ENCODE measurements at regions not wholly inside any gene's neighbourhood (a gene's known extent, or its start where the extent isn't known, plus 50 kb on each side); places are given as distances from the start of the nearest gene placed in this dataset.
A peak's percentile ranks its signal among the peaks of the same experiment; 100 is the strongest.

DNA sequence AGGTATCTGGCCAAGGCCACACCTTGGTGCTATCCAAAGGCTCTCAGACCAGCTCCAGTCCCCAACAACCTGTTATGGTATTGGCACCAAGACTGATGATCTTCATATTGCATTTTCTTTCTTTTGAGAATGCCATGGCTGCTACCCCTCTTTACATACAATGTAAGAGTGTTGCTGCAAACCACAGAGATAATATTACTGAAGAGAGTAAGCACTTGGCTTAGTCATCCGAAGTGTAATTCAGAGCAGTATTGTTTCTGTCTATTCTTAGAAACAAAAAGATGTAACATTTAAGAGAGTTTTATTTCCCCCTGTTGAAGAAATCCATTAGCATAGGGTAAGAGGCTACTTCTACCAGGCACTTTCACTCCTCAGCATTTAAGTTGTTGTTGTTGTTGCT is 212.5 kb downstream of the C6orf118 start:
- DNase-seq = peak; percentile 73
- peaks cover 11% of the 10 kb centered on the region for H3K4me1 ChIP-seq (ENCODE audit: insufficient read depth)
- H3K27me3 ChIP-seq (replicated peaks; ENCODE audit: insufficient read depth) = no peaks in the 10 kb centered on the region
- H3K9me2 ChIP-seq (ENCODE audit: insufficient read depth) = no peaks in the 10 kb centered on the region
- no peaks in the 10 kb centered on the region for H3K79me2 ChIP-seq (ENCODE audit: insufficient read depth)
- H3F3A ChIP-seq (ENCODE audit: insufficient read depth) = peaks cover 7% of the 10 kb centered on the region; the same call in 1 of the 2 replicates
- 23 to 36% methylated on average over 1 of the region's 1 CpG for WGBS, 2 experiments (ENCODE audit: low coverage in 1 of 2, low lambda C conversion rate in 2 of 2, missing lambda C conversion rate in 2 of 2)
- in situ Hi-C loops (cut with MboI) = no loop called here
- no peak overlapping the region for H3K4me3 ChIP-seq
- 0 out of 2 replicates have a peak overlapping the region, but pooled peaks have one; percentile 24 for H2AFZ ChIP-seq
- no peak for TF ChIP-seq EZH2phosphoT487 (IDR thresholded peaks at IDR 0.05; ENCODE audit: insufficient read depth, low read depth)
- no peak for TF ChIP-seq EZH2 (IDR thresholded peaks at IDR 0.05; ENCODE audit: insufficient read depth, poor library complexity, severe bottlenecking)
- H3K27ac ChIP-seq = peak overlapping the region; percentile 30; the same call in 1 of the 2 replicates
- no peak overlapping the region for H3K9ac ChIP-seq
- no peaks in the 10 kb centered on the region for H3K9me3 ChIP-seq (ENCODE audit: low read depth)
- H3K36me3 ChIP-seq (ENCODE audit: low read depth) = no peaks in the 10 kb centered on the region
- no peak overlapping the region for H3K4me2 ChIP-seq (ENCODE audit: unreplicated experiment)
- H4K20me1 ChIP-seq (ENCODE audit: insufficient read depth) = no peaks in the 10 kb centered on the region

DNA sequence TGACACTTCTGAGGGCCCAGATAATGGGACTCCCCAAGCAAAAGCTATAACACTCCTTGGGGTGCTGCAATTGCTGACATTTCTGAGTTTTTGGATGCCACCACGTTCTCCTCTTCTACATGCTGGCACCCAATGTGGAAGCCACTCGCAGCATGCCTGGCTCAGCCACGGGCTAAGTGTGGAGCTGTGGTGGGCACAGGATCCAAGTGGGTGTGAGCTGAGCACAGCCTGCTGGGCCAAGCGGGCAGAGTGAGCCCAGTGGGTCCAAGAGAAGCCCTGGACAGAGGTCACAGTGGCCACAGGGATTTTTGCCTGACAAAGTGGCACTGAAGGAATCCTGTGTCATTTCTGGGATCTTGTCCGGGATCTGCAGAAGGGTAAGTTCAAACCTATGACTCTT is 213.2 kb downstream of the C6orf118 start:
- DNase-seq = no peak
- Histone ChIP-seq H3K4me2 (ENCODE audit: unreplicated experiment) (no peak overlapping the region), H3K36me3 (ENCODE audit: low read depth) (no peaks in the 10 kb centered on the region), H2AFZ (no peak overlapping the region), H3F3A (ENCODE audit: insufficient read depth) (peaks cover 9% of the 10 kb centered on the region; the same call in 1 of the 2 replicates), H3K27ac (no peak overlapping the region), H3K4me3 (no peak overlapping the region), H3K9ac (no peak overlapping the region), H3K27me3 (replicated peaks; ENCODE audit: insufficient read depth) (no peaks in the 10 kb centered on the region), H3K9me3 (ENCODE audit: low read depth) (no peaks in the 10 kb centered on the region), H3K4me1 (ENCODE audit: insufficient read depth) (peaks cover 17% of the 10 kb centered on the region), H3K79me2 (ENCODE audit: insufficient read depth) (no peaks in the 10 kb centered on the region), H4K20me1 (ENCODE audit: insufficient read depth) (no peaks in the 10 kb centered on the region), H3K9me2 (ENCODE audit: insufficient read depth) (no peaks in the 10 kb centered on the region)
- TF ChIP-seq EZH2 (IDR thresholded peaks at IDR 0.05; ENCODE audit: insufficient read depth, poor library complexity, severe bottlenecking) (no peak), EZH2phosphoT487 (IDR thresholded peaks at IDR 0.05; ENCODE audit: insufficient read depth, low read depth) (no peak)
- in situ Hi-C loops (cut with MboI) = no loop called here
- 65 to 70% methylated on average over 5 of the region's 5 CpGs for WGBS, 2 experiments (ENCODE audit: low coverage in 1 of 2, low lambda C conversion rate in 2 of 2, missing lambda C conversion rate in 2 of 2)

DNA sequence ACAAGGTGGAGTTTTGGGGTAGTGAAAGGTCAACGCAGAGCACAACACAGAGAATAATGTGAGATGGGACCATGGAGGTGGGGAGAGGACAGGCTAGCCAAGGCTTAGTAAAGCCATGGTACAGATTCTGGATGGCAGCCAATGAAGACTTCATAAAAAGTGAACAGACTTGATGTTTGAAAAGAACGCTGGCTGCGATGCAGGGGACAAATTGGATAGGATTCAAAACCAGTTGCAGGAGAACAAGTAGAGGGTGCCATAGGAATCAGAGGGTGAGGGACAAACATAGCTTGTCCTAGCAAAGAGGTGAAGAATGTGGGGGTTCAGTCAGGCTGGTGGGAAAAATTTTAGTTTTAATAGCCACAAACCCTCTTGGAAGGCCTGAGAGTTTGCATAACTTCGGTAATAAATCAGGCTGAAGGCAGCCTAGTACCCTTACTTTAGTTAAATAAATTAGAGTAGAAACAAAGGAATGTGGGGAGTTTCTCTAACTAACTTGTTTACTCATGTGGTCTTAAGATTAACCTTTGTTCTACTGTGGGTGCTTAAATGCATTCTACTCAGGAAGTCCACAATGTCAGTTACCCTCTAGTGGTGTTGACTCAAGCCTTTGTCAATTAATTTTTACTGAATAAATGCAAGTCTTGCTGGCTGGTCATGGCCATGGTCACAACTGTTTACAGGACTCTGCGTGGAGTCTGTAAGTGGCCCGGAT is 216.4 kb downstream of the C6orf118 start:
- no peaks in the 10 kb centered on the region for H3K27me3 ChIP-seq (replicated peaks; ENCODE audit: insufficient read depth)
- no peak for DNase-seq
- no peaks in the 10 kb centered on the region for H4K20me1 ChIP-seq (ENCODE audit: insufficient read depth)
- no peak overlapping the region for H2AFZ ChIP-seq
- peaks cover 34% of the 10 kb centered on the region for H3K4me1 ChIP-seq (ENCODE audit: insufficient read depth)
- in situ Hi-C loops (cut with MboI) = no loop called here
- H3K9me3 ChIP-seq (ENCODE audit: low read depth) = no peaks in the 10 kb centered on the region
- H3K4me3 ChIP-seq = no peak overlapping the region
- H3K36me3 ChIP-seq (ENCODE audit: low read depth) = no peaks in the 10 kb centered on the region
- H3F3A ChIP-seq (ENCODE audit: insufficient read depth) = peaks cover 23% of the 10 kb centered on the region; the same call in 1 of the 2 replicates
- H3K79me2 ChIP-seq (ENCODE audit: insufficient read depth) = no peaks in the 10 kb centered on the region
- H3K4me2 ChIP-seq (ENCODE audit: unreplicated experiment) = no peak overlapping the region
- TF ChIP-seq EZH2 (IDR thresholded peaks at IDR 0.05; ENCODE audit: insufficient read depth, poor library complexity, severe bottlenecking) (no peak), EZH2phosphoT487 (IDR thresholded peaks at IDR 0.05; ENCODE audit: insufficient read depth, low read depth) (no peak)
- no peak overlapping the region for H3K27ac ChIP-seq
- peaks cover 4% of the 10 kb centered on the region; the same call in 1 of the 2 replicates for H3K9me2 ChIP-seq (ENCODE audit: insufficient read depth)
- no peak overlapping the region for H3K9ac ChIP-seq
- WGBS, 2 experiments (ENCODE audit: low coverage in 1 of 2, low lambda C conversion rate in 2 of 2, missing lambda C conversion rate in 2 of 2) = 95 to 97% methylated on average over 6 of the region's 6 CpGs

DNA sequence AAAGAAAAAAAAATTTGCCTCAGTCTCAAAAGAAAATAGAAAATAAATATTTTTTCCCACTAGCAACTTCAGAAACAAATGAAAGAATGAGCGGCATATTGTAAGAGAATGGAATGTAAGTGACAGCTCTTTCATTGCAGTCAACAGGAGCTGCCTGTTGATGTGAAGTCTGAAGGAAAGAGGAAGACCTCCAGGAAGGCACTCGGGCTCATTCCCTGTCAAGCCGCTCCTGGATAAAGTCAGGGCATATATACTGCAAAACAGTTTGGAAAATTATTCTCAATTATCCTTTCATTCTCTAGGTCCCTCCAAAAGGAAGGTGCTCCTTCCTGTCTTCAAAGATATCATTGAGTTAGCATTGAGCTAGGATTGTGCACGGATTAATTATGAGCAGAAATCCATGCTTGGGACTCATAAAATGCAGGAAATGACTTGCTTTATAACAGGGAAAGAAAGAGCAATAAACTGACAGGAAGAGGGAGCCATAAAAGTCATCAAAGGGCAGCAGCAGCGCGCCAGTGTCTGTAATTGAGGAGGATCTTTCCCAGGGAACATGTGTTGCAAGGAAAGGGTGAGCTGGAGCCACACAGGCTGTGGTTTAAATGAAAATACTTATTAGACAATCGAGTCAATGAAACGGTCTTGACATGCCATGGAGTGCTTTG is 218.2 kb downstream of the C6orf118 start:
- H3K27me3 ChIP-seq (replicated peaks; ENCODE audit: insufficient read depth) = no peaks in the 10 kb centered on the region
- peaks cover 4% of the 10 kb centered on the region; the same call in 1 of the 2 replicates for H3K9me2 ChIP-seq (ENCODE audit: insufficient read depth)
- 7 to 11% methylated on average over 8 of the region's 8 CpGs for WGBS, 2 experiments (ENCODE audit: low coverage in 1 of 2, low lambda C conversion rate in 2 of 2, missing lambda C conversion rate in 2 of 2)
- H2AFZ ChIP-seq = peak overlapping the region; percentile 94
- peak overlapping the region; percentile 16 for H3K27ac ChIP-seq
- peak; percentile 54 for DNase-seq
- in situ Hi-C loops (cut with MboI) = no loop called here
- peaks cover 16% of the 10 kb centered on the region; the same call in 1 of the 2 replicates for H3F3A ChIP-seq (ENCODE audit: insufficient read depth)
- peak overlapping the region; percentile 53; the same call in 1 of the 2 replicates for H3K9ac ChIP-seq
- TF ChIP-seq EZH2phosphoT487 (IDR thresholded peaks at IDR 0.05; ENCODE audit: insufficient read depth, low read depth) = no peak
- no peak for TF ChIP-seq EZH2 (IDR thresholded peaks at IDR 0.05; ENCODE audit: insufficient read depth, poor library complexity, severe bottlenecking)
- H3K4me2 ChIP-seq (ENCODE audit: unreplicated experiment) = peak overlapping the region; percentile 66
- peaks cover 23% of the 10 kb centered on the region for H3K4me1 ChIP-seq (ENCODE audit: insufficient read depth)
- no peaks in the 10 kb centered on the region for H3K9me3 ChIP-seq (ENCODE audit: low read depth)
- no peaks in the 10 kb centered on the region for H3K79me2 ChIP-seq (ENCODE audit: insufficient read depth)
- H3K4me3 ChIP-seq = peak overlapping the region; percentile 1; the same call in 1 of the 2 replicates
- H3K36me3 ChIP-seq (ENCODE audit: low read depth) = no peaks in the 10 kb centered on the region
- H4K20me1 ChIP-seq (ENCODE audit: insufficient read depth) = no peaks in the 10 kb centered on the region
